ENCODE measurements at regions not wholly inside any gene's neighbourhood (a gene's known extent, or its start where the extent isn't known, plus 50 kb on each side); places are given as distances from the start of the nearest gene placed in this dataset.
A peak's percentile ranks its signal among the peaks of the same experiment; 100 is the strongest.

DNA sequence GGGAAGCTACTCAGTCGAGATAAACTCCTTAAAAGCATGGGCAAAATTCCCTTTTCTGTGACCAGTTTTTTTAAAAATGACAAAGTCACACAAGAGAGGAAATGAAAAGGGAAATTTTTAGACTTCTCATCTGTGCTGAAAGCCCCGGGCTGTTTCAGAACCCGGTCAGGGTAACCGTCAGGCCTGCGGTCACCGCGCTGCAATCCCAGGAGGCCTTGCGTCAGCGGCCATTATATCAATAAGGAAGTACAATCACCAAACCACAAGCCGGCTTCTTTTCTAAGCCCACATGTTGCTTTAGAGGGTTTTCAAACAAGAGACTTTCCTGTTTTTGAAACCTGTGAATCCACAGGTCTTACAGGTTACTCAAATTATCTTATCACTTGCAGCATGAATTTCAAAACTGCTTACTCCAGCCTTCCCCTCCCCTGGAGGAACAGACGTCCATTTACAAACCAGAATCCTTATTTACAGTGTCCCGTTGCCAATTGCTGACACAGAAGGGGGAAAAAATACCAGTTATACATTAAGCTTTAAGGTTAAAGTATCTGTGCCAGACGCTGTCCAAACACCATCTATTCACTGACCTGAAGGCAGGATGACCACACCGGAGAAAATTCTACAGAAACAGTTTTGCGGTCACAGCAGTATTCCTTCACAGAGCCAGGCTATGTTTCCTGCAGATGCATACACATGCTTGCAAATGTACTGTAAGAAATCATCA lies 165.3 kb downstream of the TOMM20 start (continued):
- TF ChIP-seq, protein P1, sequence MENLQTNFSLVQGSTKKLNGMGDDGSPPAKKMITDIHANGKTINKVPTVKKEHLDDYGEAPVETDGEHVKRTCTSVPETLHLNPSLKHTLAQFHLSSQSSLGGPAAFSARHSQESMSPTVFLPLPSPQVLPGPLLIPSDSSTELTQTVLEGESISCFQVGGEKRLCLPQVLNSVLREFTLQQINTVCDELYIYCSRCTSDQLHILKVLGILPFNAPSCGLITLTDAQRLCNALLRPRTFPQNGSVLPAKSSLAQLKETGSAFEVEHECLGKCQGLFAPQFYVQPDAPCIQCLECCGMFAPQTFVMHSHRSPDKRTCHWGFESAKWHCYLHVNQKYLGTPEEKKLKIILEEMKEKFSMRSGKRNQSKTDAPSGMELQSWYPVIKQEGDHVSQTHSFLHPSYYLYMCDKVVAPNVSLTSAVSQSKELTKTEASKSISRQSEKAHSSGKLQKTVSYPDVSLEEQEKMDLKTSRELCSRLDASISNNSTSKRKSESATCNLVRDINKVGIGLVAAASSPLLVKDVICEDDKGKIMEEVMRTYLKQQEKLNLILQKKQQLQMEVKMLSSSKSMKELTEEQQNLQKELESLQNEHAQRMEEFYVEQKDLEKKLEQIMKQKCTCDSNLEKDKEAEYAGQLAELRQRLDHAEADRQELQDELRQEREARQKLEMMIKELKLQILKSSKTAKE (CRISPR knock-in tag; IDR thresholded peaks at IDR 0.05; ENCODE audit: borderline replicate concordance), result peak; percentile 76; the same call in 1 of the 2 replicates
- TF ChIP-seq, protein P2, sequence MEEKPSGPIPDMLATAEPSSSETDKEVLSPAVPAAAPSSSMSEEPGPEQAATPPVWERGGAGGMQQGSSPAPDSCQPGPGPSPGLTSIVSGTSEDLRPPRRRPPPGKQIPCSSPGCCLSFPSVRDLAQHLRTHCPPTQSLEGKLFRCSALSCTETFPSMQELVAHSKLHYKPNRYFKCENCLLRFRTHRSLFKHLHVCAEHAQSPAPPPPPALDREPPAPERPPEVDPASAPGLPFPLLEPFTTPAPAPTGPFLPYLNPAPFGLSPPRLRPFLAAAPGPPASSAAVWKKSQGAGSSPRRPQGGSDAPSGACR (CRISPR knock-in tag; IDR thresholded peaks at IDR 0.05), result no peak; the same call in 1 of the 2 replicates
- TF ChIP-seq, protein P3, sequence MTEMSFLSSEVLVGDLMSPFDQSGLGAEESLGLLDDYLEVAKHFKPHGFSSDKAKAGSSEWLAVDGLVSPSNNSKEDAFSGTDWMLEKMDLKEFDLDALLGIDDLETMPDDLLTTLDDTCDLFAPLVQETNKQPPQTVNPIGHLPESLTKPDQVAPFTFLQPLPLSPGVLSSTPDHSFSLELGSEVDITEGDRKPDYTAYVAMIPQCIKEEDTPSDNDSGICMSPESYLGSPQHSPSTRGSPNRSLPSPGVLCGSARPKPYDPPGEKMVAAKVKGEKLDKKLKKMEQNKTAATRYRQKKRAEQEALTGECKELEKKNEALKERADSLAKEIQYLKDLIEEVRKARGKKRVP (CRISPR knock-in tag; IDR thresholded peaks at IDR 0.05), result peak in 1 of 2 experiments; percentile 97; a peak in 2 of 4 replicates
- no peak for TF ChIP-seq ZNF547 (CRISPR knock-in tag; IDR thresholded peaks at IDR 0.05)
- peak; percentile 83 for TF ChIP-seq RXRB (CRISPR knock-in tag; IDR thresholded peaks at IDR 0.05; ENCODE audit: borderline replicate concordance)
- no peak; the same call in 1 of the 2 replicates for TF ChIP-seq PHF8 (CRISPR knock-in tag; IDR thresholded peaks at IDR 0.05)
- TF ChIP-seq WIZ (CRISPR knock-in tag; IDR thresholded peaks at IDR 0.05), result no peak
- TF ChIP-seq ZNF605 (CRISPR knock-in tag; IDR thresholded peaks at IDR 0.05), result peak; percentile 53; the same call in 1 of the 2 replicates
- peak; percentile 85; the same call in 1 of the 2 replicates for TF ChIP-seq RFXAP (CRISPR knock-in tag; IDR thresholded peaks at IDR 0.05; ENCODE audit: borderline replicate concordance)
- TF ChIP-seq, protein P4, sequence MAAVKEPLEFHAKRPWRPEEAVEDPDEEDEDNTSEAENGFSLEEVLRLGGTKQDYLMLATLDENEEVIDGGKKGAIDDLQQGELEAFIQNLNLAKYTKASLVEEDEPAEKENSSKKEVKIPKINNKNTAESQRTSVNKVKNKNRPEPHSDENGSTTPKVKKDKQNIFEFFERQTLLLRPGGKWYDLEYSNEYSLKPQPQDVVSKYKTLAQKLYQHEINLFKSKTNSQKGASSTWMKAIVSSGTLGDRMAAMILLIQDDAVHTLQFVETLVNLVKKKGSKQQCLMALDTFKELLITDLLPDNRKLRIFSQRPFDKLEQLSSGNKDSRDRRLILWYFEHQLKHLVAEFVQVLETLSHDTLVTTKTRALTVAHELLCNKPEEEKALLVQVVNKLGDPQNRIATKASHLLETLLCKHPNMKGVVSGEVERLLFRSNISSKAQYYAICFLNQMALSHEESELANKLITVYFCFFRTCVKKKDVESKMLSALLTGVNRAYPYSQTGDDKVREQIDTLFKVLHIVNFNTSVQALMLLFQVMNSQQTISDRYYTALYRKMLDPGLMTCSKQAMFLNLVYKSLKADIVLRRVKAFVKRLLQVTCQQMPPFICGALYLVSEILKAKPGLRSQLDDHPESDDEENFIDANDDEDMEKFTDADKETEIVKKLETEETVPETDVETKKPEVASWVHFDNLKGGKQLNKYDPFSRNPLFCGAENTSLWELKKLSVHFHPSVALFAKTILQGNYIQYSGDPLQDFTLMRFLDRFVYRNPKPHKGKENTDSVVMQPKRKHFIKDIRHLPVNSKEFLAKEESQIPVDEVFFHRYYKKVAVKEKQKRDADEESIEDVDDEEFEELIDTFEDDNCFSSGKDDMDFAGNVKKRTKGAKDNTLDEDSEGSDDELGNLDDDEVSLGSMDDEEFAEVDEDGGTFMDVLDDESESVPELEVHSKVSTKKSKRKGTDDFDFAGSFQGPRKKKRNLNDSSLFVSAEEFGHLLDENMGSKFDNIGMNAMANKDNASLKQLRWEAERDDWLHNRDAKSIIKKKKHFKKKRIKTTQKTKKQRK (IDR thresholded peaks at IDR 0.05; ENCODE audit: low read length), result no peak
- TF ChIP-seq ZMYM4 (CRISPR knock-in tag; IDR thresholded peaks at IDR 0.05), result no peak; the same call in 1 of the 2 replicates
- TF ChIP-seq, protein P5, sequence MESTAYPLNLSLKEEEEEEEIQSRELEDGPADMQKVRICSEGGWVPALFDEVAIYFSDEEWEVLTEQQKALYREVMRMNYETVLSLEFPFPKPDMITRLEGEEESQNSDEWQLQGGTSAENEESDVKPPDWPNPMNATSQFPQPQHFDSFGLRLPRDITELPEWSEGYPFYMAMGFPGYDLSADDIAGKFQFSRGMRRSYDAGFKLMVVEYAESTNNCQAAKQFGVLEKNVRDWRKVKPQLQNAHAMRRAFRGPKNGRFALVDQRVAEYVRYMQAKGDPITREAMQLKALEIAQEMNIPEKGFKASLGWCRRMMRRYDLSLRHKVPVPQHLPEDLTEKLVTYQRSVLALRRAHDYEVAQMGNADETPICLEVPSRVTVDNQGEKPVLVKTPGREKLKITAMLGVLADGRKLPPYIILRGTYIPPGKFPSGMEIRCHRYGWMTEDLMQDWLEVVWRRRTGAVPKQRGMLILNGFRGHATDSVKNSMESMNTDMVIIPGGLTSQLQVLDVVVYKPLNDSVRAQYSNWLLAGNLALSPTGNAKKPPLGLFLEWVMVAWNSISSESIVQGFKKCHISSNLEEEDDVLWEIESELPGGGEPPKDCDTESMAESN (CRISPR knock-in tag; conservative IDR thresholded peaks at IDR 0.05), result peak; percentile 38; the same call in 1 of the 2 replicates
- TF ChIP-seq, protein P6, sequence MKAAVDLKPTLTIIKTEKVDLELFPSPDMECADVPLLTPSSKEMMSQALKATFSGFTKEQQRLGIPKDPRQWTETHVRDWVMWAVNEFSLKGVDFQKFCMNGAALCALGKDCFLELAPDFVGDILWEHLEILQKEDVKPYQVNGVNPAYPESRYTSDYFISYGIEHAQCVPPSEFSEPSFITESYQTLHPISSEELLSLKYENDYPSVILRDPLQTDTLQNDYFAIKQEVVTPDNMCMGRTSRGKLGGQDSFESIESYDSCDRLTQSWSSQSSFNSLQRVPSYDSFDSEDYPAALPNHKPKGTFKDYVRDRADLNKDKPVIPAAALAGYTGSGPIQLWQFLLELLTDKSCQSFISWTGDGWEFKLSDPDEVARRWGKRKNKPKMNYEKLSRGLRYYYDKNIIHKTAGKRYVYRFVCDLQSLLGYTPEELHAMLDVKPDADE (CRISPR knock-in tag; IDR thresholded peaks at IDR 0.05), result no peak
